H7 (cell line): ENCODE measurements at regions not wholly inside any gene's neighbourhood (a gene's known extent, or its start where the extent isn't known, plus 50 kb on each side); places are given as distances from the start of the nearest gene placed in this dataset.

Experiments
- DNase-seq: peaks from one replicate; pipeline ENCODE4 v3.0.0; 2012
- H3K27me3 ChIP-seq: 2 replicates; pipeline ENCODE4 v1.6.0; 2011; ENCODE audit warnings: mild to moderate bottlenecking, low read length; ENCODE audit not compliant: control insufficient read depth, insufficient read depth
- H3K36me3 ChIP-seq: replicated peaks from 2 replicates; pipeline ENCODE4 v1.5.1; 2011; ENCODE audit warnings: low read length; ENCODE audit not compliant: control insufficient read depth, insufficient read depth
- H3K4me3 ChIP-seq: 2 replicates; pipeline ENCODE4 v1.5.1; 2011; ENCODE audit warnings: low read depth, mild to moderate bottlenecking, control low read depth, low read length, moderate library complexity; ENCODE audit not compliant: insufficient read depth

DNA sequence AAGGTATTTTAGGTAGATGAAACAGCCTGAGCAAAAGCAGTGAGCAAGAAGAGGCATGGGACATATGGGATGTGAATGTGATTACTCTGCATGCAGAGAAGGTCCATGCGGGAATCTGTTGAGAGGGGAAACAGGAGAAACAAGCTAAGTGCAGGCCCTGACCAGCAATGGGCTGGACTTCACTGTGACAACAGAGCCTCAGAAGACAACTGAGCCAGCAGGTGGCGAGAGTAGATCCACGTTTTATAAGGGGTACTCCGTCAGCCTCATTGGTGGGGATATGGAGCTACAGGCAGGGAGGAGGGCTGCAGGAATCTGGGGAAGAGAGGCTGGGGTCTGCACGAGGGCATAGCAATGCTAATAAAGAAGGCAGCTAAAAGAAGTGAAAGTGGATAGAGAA, 405.9 kb upstream of the LMCD1 start:
- Histone ChIP-seq H3K4me3 (no peak overlapping the region), H3K27me3 (no peaks in the 10 kb centered on the region), H3K36me3 (no peaks in the 10 kb centered on the region)
- DNase-seq = peak; percentile 9

DNA sequence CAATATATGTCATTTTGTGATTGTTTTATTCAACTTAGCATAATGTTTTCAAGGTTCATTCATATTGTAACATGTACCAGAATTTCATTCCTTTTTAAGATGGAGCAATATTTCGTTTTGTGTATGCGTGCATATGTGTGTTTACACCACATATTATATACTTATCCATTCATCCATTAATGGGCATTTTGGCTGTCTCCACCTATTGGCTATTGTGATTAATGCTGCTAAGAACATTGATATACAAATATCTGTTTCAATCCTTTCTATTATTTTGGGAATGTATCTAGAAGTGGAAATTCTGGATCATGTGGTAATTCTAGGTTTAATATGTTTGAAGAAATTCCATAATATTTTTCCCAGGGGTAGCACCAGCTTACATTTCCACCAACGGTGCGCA, 403.9 kb upstream of the LMCD1 start:
- DNase-seq = no peak
- H3K4me3 ChIP-seq = no peak overlapping the region
- H3K27me3 ChIP-seq = no peaks in the 10 kb centered on the region
- no peaks in the 10 kb centered on the region for H3K36me3 ChIP-seq

DNA sequence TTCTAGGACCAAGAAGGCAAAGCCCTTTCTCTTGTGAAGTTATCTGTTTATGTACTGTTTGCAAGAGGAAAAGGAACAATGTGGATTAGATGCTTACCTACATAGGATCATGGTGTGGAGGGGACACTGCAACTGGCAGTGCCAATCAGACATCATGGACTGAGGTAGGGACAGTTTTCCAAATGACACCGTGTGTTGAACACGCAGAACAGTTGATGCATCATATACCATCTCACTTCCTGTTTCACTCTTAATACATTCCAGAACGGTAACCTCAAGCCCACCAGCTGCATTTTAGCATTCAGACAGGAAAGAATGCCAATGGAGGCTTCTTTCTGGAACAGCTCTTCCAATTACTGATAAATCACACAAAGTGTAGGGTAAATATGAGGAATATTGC, 397.7 kb upstream of the LMCD1 start:
- Histone ChIP-seq H3K4me3 (no peak overlapping the region), H3K36me3 (no peaks in the 10 kb centered on the region), H3K27me3 (no peaks in the 10 kb centered on the region)
- no peak for DNase-seq

DNA sequence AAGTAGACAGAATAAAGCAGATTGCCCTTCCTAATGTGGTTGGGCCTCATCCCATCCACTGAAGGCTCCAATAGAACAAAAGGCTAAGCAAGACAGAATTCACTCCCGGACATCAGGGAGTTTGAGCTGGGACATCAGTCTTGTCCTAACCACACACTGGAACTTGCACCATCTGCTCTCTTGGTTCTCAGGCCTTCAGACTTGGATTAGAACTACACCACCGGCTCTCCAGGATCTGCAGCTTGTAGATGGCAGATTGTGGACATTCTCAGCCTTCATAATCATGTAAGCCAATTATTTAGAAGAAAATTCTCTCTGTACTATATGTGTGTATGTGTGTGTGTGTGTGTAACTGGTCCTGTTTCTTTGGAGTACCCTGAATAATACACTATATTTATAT, 394.7 kb upstream of the LMCD1 start:
- H3K4me3 ChIP-seq = no peak overlapping the region
- no peak for DNase-seq
- no peaks in the 10 kb centered on the region for H3K27me3 ChIP-seq
- H3K36me3 ChIP-seq = no peaks in the 10 kb centered on the region

DNA sequence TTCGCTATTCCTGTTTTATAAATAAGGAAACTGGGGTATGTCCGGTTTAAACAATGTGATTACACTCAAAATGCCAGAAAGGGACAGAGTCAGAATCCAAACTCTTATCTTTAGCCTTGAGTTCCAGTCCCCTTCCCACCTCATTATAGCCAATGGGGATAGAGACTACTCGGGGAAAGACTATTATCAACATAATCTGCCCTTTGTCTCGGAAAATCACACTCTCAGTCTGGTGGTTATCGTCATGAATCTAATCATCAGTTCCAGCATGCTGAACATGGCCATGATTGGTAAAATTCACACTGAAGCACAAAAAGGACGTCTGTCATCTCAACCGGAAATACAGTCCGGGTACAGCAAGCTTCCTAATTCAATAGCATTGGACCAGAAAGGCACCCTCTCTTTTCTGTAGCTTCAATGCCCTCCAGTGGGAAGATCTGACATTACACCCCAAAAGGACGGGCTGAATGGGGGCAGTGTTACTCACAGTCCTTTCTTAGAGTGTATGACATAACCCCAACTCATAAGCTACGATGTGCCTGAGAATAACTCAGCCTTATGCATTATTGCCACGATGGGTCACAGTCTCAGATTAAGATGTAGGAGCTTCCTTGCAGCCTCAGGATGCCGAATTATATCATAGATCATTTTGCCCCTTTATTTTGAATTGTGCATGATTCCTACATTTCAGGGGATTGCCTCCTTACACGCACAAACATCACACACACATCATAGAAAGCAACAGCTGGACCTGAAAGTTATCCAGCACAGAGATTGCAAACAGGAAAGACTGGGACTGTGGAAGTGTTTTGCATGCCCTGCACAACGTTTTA, 390.4 kb upstream of the LMCD1 start:
- H3K4me3 ChIP-seq = no peak overlapping the region
- no peaks in the 10 kb centered on the region for H3K27me3 ChIP-seq
- H3K36me3 ChIP-seq = no peaks in the 10 kb centered on the region
- DNase-seq = peak; percentile 16

DNA sequence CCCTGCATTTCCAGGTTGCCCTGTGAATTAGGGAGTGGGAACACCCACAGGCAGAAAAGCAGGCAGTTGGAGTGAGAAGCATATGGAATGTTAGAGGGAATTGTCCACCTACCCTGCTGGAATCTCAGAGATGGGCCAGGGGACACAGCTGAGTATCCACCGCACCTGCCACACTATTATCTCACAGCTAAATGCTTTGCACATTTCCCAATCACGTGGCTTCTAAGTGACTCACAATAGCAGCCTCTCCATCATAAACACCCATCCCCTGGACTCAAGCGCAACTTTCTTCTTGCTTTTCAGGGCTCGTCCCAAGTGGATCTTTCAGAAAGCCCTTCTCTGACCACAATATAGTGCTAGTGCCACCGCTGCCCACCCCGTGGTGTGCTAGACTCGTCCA, 389.0 kb upstream of the LMCD1 start:
- no peak for DNase-seq
- H3K36me3 ChIP-seq = no peaks in the 10 kb centered on the region

DNA sequence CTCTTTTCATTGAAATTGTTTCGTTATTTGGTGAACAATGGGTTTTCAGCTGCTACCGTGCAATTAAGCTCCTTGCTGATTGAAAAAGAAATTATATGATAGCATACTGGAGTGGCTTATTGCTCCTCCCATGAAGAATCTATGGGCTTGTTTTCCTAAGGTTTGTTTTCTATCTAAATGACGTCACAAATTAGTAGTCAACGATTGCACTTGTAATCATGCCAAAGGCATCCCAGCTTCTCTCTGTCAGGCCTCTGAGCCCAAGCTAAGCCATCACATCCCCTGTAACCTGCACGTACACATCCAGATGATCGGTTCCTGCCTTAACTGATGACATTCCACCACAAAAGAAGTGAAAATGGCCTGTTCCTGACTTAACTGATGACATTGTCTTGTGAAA, 388.0 kb upstream of the LMCD1 start:
- no peak for DNase-seq
- no peak overlapping the region for H3K4me3 ChIP-seq
- H3K27me3 ChIP-seq = no peaks in the 10 kb centered on the region
- no peaks in the 10 kb centered on the region for H3K36me3 ChIP-seq

More for the DNA sequence above, 389.0 kb upstream of the LMCD1 start:
- Histone ChIP-seq H3K4me3 (no peak overlapping the region), H3K27me3 (no peaks in the 10 kb centered on the region)

DNA sequence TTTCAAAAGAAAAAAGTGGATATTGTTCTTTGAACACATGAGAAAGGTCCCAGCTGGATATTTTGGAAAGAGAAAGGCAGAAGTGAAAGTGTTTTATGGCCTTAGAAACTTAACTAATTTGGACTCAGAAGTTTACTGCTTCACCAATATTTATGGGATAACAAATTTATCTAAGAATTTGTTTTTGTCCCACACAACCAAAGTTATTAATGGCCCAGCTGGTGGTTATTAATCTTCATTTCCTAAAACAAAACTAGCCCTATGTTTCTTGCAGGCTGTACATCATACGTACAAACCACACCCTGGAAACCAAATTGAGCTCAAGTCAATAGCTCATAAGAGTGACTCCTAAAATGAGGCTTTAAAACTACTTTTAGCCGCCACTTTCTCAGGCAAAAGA, 372.9 kb upstream of the LMCD1 start:
- no peaks in the 10 kb centered on the region for H3K27me3 ChIP-seq
- H3K36me3 ChIP-seq = no peaks in the 10 kb centered on the region
- no peak overlapping the region for H3K4me3 ChIP-seq
- DNase-seq = no peak

DNA sequence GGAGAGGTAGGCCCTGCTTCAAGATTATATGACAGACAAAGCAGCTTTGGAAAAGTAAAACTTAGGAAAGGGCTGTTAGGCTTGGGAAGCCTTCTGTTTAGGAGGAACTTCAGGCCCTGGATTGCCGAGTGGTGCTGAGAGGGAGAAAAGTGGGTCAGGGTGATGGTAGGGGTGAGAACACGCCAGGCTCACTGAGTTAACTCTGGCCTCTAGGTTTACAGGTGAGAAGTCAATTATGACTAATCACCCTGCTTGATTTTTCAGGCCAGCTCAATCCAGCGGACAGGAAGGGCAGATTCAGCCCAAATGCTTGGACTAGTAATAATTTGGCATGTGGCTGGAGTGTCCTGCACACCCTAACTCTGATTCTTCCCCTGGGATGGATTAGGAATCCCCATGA, 365.1 kb upstream of the LMCD1 start:
- no peak for DNase-seq
- Histone ChIP-seq H3K36me3 (no peaks in the 10 kb centered on the region), H3K27me3 (no peaks in the 10 kb centered on the region), H3K4me3 (no peak overlapping the region)

DNA sequence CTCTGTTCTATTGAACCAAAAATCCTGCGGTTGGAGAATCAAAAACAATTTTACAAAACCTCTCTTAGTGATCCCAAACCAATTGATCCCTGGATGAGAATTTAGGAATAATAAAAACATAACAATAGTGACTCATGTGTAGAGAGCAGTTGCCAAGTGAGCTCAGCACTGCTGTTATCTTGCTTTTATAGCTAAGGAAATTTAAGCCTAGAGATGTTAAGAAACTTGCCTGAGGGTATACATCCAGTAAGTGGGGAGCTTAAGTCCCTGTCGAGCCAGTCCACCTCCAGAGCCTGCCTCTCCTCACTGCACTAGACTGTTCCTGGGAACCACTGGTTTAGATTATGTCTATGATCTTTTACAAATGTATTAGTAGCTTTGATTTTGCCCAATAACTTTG, 358.4 kb upstream of the LMCD1 start:
- Histone ChIP-seq H3K27me3 (no peaks in the 10 kb centered on the region), H3K4me3 (no peak overlapping the region), H3K36me3 (no peaks in the 10 kb centered on the region)
- DNase-seq = no peak

DNA sequence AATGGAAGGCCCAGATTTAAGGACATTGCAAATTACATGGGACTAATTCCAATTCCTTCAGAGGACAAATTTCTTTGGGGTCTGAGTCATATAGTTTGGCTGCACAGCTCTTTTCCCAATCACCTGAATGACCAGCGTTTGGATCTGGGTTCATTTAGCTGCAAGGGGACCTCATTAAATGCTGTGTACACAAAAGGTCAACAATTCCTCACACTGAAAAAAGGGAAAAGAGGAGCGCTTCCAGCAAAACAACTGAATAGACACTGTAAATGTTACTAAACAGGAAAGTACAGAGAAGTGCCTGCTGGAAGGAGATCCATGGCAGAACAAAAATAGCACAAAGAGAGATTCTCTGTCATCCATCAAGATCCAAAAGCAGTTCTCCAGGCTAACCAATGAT, 356.0 kb upstream of the LMCD1 start:
- no peak for DNase-seq

DNA sequence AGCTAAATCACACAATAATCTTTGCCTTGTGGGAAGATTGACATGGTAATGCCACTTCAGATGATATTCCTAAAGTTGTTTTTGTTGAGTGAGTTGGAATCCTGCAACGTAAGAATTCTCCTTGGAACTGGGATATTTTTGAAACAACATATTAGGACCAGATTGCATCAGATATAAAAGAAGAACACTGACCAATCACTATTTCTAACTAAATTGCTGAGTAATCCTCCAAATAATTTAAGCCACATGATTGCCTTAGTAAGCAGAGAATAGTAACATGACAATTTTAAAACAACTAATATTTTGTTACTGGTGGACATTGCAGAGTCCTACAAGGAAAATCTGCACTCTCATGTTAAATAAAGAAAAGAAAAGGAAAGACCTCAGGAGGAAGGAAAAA, 353.9 kb upstream of the LMCD1 start:
- Histone ChIP-seq H3K27me3 (no peaks in the 10 kb centered on the region), H3K4me3 (no peak overlapping the region), H3K36me3 (no peaks in the 10 kb centered on the region)
- no peak for DNase-seq

More for the DNA sequence above, 356.0 kb upstream of the LMCD1 start:
- Histone ChIP-seq H3K36me3 (no peaks in the 10 kb centered on the region), H3K4me3 (no peak overlapping the region), H3K27me3 (no peaks in the 10 kb centered on the region)

DNA sequence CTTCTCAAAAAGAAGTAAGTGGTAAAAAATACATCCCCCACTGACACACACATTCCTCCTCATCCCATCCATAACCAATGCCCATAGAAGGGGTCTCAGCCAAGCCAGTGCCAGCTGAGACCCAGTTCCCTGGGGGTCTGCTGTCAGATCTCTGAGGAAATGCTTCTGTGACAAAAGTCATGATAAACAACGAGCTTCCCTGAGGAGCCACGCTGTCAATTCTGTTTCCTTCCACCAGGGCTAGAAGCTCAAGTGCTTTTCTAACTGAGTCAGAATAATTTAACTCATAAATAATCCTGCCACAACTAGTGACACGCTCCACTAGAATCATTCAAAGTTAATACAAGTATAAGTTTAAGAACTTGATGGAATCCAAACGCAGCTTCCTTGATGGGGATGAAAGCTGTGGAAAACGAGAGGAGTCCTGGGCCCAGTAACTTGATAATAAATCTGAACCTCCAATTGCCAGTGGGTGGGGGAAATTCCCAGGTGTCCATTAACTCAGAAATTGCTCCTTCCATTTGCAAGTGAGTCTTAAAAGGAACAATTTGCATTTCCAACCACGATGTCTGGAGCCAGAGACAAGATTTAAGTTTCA, 348.7 kb upstream of the LMCD1 start:
- no peaks in the 10 kb centered on the region for H3K36me3 ChIP-seq
- no peaks in the 10 kb centered on the region for H3K27me3 ChIP-seq
- peak; percentile 3 for DNase-seq
- no peak overlapping the region for H3K4me3 ChIP-seq

DNA sequence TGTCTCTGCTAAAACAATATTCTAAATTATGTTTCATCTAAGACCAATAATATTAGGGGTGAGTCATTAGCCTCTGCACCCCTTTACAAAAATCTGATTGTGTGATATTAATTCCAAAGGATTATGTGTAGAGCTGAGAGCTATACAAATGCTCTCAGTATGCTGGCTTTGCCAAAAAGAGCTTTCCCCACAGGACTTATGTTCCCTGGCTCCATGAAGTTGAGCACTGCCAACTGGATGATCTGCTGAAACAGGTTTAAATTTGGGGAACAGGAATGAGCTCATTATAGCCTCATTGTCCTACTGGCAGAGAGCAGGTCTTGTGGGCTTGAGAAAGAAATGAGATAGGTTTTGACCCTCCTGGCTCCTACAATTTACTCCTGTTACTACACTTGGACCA, 347.8 kb upstream of the LMCD1 start:
- H3K4me3 ChIP-seq = no peak overlapping the region
- no peak for DNase-seq
- H3K27me3 ChIP-seq = no peaks in the 10 kb centered on the region
- no peaks in the 10 kb centered on the region for H3K36me3 ChIP-seq

DNA sequence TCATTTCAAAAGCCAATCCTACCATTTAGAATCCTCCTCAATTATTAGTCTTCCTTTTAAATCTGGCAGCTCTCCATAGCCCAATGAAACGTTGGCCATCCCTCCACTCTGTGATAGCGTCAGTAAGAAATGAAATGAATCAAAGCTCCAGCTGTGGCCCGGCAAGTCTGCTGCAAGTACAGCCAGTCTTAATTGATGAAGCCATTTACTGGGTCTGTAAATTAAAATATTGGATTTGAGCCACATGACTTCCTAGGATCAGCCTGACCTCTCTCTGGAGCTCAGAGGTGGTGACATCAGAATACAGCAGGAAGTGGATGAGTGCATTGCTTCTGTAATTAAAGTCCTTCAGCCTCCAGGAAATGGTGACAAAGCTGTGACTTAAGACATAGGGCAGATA, 347.0 kb upstream of the LMCD1 start:
- Histone ChIP-seq H3K4me3 (no peak overlapping the region), H3K36me3 (no peaks in the 10 kb centered on the region), H3K27me3 (no peaks in the 10 kb centered on the region)
- no peak for DNase-seq
